ENCODE measurements at regions not wholly inside any gene's neighbourhood (a gene's known extent, or its start where the extent isn't known, plus 50 kb on each side); places are given as distances from the start of the nearest gene placed in this dataset.

DNA sequence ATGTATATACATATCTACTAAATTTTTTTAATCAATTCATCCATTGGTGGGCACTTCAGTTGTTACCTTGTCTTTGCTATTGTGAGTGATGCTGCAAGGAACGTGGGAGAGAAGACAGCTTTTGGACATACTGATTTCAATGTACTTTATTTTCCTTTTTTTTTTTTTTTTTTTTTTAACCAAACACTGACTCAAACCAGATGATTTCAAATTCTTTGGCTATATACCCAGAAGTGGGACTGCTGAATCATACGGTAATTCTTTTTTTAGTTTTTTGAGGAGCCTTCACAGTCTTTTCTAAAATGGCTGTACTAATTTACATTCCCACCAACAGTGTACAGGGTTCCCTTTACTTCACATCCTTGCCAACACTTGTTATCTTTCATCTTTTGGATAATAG is 204.7 kb downstream of the INSIG2 start:
- DNase-seq: no peak

DNA sequence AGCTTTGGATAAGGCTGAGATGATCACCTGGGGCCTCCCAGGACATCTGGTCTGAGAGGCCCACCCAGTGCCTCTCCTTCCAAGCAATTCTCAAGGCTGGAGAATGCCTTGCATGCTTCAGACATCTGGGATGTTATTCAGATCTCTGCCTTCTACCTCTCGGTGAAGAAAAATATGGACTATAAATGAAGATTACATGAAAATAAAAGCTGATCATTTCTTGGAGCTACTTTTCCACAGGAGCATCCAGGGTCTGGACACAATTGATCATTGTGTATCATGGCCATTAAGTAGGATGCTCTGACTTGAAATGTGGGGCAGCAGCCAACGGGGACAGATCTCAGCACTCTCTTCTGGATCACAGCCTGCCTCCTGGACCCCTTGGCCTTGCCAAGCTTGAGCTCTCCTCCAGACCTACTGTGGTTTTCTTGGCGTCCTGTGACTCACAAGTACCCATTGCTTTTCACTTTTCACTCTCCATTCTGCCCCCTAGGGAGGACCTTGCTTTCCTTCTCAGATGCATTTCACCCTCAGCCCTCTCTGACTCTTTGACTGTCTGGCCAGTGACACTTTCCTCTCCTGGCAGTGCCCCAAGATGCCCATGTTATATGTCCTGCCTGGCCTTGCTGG is 203.1 kb downstream of the INSIG2 start:
- no peak for DNase-seq

DNA sequence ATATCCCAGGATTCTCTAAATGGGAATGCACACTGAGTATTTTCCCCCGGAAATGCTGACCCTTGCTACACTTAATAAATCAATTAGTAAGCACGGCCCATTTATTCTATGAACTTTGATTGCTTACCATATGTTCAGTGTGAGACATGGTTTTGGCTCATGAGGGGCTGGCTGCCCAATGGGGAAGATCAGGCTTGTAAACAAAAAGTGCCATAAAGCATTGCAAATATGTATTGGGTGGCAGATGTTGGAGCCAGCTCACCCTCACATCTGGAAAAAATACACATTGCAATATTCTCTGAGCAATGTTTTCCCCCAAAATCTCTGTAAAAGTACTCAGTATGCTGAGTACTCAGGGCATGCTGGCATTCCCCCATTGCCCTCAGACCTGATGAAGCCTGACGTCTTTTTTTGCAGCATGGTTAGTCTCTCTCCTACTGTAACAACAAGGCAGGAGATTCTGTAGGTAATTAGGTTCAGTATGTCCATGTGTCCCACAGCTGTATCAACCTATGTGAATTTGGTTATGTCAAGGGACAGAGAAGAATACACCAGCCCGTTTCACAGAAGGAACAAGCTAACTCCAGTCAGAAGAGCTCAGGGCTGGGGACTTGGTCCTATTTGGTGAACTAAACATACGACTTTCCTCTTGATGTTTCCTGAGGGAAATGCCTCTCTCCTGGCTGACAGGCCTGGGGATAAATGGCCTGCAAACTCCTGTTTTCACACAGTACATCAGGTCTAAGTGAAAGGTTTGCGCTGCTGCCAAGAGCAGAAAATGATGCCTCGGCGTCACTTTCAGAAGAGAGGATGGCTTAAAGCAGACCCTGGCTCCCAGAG is 202.4 kb downstream of the INSIG2 start:
- DNase-seq: no peak

DNA sequence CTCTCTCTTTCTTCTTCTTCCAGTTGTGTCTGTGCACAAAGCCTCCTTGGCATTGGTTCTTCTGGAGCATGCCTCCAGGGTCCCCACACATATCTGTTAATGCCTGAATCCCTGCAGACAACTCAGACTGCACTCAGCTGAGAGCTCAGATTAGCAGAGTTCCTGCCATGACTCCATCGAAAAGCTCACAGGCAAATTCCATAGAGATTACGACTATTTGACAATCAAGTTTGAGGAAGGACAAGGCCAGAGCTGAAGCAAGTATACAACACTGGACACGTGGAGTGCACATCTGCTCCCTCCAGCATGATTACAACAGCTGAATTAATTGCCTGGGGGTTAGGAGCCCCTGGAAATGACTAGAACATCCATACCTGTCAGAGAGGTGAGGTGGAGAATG is 190.7 kb downstream of the INSIG2 start:
- DNase-seq: no peak

DNA sequence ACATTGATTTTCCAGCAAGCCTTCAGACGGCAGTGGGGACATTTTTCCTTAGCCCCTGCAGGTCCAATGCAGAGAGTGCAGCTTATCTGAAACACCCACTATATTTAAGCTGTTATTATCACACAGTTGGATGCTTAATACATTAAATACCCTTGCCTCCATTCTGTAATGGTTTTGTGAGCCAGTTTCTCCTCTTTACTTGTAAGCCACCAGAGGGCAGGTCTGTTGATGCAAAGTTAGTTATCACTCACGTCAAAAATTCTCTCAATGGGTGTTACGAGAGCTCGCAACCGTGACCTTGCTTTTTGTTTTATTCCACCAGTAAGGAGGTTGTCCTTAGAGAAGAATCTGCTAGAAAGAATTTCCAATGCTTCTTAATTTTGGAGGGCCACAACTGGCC is 189.8 kb downstream of the INSIG2 start:
- DNase-seq: no peak

DNA sequence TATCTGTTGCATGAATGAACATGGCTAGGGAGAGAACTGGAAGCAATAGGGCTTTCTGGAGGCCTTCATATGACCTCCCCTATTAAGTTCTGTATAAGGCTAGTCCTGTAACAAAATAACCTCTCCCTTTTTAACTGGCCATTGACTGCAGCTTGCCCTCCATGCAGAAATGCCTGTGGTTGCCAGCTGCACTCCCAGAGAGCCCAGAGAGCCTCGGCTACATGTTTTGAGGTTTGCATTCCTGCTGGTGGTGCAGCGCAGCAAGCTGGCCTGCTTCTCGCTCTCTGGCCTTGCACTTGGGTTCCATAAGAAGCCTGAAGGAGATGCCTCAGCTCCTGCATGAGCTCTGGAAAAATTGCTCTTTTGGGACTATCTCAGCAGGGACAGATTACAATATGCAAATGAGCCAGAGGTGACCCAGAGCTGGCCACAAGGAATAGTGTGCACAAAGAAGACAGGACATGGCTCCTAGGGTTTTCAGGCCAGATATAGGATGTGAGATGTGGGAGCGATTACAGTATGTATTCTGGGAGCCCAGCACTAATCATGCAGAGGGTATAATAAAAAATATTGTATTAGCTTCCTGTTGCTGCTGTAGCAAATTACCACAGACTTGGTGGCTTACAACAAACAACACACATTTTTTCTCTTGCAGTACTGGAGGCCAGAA is 186.7 kb downstream of the INSIG2 start:
- no peak for DNase-seq

DNA sequence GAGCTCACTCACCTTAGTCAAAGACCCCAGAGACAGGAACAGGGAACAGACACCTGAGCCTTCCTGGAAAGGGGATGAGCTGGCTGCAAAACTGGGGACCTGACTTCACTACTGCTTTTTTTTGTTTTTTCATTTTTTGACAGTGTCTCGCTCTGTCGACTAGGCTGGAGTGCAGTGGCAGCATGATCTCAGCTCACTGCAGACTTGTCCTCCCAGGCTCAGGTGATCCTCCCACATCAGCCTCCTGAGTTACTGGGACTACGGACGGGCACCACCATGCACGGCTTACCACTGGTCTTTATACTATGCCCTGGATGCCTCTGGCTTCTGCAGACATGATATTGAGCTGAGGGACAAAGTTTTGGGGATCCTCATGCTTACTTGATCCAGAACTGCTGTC is 184.1 kb downstream of the INSIG2 start:
- DNase-seq: no peak

DNA sequence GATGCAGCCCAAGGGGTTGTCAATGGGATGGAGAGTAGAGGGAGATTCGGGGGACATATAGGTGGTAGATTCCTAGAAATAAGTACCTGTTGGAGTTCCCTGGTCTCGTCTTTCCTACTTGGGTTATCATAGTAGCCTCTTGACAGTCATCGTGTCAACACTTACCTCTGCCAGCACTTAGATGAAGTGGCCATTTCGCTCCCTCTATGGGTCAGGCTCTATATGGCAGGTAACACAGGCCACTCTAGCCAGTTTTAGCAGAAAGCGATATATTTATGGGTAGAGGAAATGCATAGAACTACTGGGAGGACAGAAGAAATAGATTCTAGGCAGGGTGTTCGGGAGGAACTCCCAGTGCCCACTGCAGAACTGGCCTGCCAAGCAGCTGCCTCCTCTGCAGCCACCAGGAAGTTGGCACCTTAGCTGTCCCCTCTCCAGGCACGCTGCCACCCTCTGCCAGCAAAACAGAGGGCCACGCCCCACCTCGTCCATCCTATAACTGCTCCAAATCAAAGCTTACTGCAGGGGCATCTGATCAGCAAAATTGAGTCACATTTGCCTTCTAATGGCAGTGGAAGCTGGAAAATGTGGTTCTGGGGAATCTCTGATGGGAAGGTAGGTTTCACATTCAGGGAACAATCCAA is 181.3 kb downstream of the INSIG2 start:
- no peak for DNase-seq

DNA sequence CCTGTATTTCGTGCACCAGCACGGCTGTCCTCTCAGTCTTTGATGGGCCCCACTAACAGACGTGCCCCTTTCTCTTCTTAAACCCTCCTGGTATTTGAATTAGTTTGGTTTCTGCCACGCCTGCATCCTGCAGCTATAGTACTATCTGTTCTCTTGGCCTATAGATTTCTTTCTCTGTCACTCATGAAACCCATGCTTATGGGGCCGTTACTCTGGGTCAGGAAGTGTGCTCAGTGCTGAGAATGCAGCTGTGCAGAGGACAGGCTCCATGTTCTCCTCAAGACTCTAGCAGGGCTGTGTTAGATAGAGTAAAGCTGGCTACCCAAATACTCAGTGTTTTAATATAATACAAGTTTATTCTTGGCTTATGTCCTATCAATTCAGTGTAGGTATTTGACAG is 180.0 kb downstream of the INSIG2 start:
- DNase-seq: no peak

DNA sequence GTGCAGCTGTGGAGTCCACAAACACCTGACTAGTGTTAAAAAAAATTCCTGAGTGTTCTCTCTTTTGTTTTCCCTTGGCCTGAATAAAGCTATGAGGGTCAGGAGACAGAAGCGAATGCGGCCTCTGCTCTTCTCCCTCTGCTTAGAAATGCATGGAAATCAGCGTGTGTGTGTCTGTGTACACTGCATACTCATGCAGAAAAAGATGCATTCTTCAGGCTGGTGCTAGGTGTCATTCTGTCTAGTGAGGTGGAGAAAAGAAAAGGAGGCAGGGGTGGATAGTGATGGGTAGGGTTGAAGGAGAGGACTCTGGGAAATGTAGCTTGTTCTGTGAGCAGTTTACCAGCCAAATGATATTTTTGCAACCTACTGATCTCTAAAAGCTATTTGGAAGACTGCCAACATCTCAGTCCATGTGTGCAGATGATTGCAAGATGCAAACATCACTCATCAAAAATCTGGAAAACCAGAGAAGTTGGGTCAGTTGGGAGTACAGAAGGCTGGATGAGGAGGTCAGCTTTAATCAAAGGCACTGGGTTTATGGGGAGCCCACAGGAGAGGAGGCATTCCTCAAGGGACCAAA is 177.7 kb downstream of the INSIG2 start:
- no peak for DNase-seq

DNA sequence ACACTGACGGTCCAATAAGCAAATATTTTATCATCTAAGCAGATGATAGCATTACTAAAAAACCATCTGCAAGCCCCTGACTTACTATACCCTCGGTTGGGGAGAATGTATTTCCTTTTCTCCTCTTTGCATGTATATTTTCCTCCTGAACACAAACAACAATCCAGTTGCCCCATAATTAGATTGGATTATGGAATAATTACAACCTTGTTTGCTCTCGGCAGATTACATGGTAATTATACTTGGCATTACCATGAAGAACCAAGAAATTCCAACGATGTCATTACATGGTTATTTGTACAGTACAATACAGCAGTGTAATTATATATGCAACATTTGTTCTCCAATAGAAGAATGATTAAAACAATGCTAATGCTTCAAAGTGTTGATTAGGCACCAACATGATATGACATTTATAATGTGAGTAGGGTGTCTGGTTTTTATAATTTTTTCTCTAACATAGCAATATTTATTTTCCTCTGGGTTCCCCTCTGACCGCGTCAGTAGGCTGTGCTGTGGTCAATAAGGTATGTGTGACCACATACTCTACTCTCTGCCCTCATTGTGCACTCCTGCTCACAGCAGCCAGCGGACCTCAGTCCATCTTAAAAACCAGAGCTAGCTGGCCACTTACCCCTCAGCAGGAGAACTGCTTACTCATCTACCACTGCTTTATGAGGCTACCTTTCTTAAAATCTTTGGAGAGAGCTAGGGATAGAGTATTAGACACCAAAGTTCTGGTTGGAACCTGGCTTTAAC is 176.1 kb downstream of the INSIG2 start:
- DNase-seq: no peak

DNA sequence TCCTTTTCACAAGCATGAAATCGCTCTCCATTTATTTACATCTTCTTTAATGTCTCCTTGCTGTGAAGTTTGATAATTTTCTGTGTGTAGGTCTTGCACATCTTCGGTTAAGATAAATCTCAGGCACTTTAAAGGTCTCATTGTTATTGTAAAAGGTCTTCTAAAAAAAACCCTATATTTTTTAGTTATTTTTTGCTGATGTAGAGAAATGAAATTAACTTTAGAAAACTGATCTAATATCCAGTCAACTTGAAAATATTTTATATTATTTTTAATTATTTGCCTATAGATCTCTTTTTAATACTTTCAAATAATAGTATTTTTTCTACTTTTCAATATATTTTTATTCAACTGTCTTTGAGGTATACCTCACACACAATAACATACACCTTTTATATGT is 169.4 kb downstream of the INSIG2 start:
- DNase-seq: no peak

DNA sequence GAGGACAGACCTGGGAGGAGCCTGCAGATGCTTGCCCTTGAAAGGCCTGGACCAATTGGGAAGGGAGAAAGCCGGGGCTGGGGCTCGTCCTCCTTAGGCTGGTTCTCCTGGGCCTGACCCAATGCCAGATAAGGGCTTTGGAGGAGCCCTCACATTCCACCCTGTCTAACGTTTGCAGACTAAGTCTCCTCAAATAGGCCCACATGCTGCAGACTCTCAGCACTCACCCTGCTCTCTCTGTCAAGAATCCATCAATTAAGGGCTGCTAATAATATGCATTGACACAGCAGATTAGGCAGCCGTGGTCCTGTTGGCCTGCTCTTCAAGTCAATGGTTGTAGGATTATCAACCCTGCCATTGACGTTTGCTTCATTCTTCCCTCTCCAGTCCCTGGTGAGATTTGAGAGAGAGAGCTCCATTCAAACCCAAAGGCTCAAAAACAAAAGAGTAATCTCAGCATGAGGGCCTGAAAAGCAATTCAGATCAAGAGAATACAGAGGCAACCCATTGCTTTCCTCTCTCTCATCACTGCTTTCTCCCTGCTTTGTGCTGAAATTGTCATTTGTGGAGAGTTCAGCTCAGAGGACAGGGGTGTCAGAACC is 167.6 kb downstream of the INSIG2 start:
- DNase-seq: no peak

DNA sequence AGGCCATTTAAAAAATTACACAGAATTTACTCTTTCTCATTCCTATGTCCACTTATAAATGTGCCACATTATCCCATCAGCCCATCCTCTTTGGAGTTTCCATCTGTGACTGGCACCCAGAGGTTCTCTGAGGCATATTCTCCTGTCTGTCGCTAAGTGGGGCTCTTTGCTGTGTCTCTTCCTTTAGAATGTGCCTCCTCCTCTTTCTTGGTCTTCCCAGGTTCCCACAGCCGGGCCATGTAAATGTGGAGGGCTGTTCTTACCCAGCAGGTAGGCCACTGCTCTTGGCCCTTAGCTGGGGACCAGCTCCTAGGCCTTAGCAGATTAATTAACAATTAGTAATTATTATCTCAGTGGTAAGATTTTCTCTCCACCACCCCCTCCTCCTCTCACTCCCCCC is 167.0 kb downstream of the INSIG2 start:
- DNase-seq: no peak

DNA sequence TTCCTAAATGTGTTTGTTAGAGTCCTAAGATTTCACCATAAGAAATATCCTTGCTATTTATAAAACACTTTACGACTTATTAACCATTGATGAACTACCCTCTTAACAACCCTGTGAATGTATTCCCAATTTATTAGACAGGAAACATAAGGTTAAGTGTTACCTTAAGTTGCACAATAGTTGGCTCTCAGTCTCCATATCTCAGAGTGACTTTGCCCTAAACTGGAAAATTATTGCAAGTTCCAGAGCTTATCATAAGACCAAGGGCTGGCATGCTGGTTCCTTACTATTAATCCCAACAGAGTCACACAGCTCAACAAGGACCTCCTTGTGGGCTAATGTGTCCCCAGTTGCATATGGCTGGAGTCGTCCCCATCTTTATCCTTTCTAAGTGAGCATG is 165.8 kb downstream of the INSIG2 start:
- no peak for DNase-seq

DNA sequence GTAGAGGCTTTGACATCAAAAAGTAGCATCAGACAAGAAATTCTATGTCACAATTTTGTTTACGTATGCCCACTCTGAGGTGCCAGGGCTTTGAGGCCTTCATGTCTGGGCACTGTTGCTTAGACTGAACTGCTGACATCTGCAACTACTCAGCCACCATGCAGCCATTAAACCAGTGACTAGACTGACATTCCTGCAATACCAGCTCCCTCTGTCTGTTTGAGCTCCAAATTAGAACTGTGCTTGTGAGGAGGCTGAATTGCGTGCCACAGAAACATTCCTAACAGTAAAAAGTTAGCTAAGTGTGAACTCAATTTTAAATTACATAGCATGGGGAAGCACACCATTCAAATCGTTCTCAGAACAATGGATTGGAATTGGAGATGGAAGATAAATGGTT is 163.2 kb downstream of the INSIG2 start:
- no peak for DNase-seq

DNA sequence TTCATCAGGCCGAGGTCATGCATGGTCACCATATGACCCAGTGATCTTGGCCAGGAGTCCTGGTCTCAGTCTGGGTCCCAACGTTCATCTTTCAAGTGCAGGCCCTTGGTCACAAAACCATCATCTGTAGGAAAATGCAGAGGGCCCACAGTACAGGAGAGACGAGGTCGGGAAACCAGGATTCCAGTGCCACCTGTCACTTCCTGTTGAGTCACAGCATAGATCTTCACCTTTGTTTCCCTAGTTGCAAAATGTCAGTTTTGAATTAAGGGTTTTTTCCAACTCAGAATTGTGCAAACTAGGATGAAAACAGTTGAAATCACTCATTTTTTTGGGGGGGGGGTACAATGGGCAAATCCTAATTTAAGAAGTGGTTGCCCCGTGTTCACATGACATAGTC is 162.2 kb downstream of the INSIG2 start:
- no peak for DNase-seq

DNA sequence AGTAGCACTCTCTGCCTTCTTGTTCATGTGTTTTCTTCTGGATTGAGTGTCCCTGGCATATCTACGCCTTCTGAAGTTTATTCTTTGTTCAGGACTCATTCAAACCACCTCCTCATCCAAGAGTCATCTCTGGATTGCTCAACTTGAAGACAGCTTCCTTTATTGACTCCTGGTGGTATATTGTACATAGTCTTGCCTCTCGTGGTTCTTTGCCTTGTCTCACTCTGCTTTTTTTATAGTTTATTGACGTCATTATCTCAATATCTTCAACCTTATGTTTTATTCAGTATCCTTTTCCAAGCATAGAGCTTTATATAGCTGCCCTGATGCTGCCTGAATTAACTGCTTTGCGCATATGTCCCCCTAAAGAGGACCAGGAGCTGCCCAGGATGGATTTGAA is 161.7 kb downstream of the INSIG2 start:
- DNase-seq: no peak

DNA sequence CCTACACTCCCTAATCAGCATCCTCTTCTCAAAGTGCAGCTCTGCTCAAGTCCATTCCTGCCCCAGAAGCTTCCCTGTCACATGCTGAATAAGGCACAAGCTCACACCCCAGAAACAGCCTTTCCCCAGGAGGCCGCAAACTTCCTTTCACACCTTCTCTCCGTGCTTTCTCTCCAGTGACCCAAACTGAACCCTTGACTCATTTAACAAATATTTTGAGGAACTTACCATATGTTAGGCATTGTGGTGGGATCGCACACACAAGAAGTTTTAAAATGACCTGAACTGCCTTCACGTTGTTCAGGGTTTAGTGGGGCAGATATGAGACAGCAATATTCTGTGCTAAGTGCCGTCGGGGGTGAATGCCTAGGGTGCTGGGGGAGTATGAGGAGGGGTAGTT is 161.3 kb downstream of the INSIG2 start:
- no peak for DNase-seq

DNA sequence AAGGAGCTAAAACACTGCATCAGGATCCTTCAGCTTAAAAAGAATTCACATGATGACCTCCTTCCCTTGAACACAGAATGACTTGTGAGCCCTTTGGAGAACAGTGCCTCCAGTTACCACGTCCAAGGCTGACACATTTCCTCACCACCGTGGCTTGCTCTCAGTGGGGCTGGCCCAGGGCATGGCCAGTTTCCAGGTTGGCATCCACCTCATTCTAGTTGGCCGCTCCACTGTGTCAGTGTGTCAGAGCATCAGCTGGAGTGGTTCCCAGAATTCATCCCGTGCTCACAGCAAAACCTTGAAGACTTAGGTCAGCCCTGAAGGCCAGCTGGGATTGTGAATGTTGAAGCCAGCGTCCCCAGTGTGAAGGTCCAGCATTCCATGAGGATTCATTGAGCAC is 158.5 kb downstream of the INSIG2 start:
- DNase-seq: peak in 2 of 56 donors; percentile 1 to 35

DNA sequence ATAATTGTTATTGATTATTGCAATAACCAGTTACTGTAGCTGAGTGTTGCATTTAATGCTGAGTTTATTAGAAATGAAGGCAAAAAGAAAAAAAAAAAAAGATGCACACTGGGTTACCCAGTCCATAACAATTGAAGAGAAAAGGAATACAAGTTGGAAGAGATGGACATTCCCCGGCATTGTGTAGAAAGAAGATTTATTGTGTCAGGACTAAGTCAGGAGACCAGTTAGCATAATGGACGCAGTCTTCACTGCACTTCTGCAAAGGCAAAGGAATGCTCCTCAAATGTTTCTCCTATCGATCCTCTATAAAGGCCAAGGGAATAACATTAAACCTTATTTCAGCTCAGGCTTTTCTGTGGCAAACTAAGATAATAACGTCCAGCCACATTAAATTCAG is 157.8 kb downstream of the INSIG2 start:
- DNase-seq: no peak
